Uterus (tissue), 3 donors: ENCODE measurements at regions not wholly inside any gene's neighbourhood (a gene's known extent, or its start where the extent isn't known, plus 50 kb on each side); places are given as distances from the start of the nearest gene placed in this dataset.

ENCODE experiments used
- DNase-seq, 2 donors: peaks; one replicate each; pipeline ENCODE4 v3.0.0-alpha.2; 2019 to 2020
- H3K27ac ChIP-seq, 2 donors: fragments of 200-600 bp; sonication (generic); 1 replicate in 1 of 2; 2 replicates in 1 of 2; pipeline ENCODE4 v1.5.1; 2016 to 2018
- H3K27me3 ChIP-seq, 2 donors: fragments of 200-600 bp; sonication (generic); one replicate each; pipeline ENCODE4 v1.5.1; 2018 to 2019; ENCODE audit warnings: control low read depth in 1 of 2
- H3K36me3 ChIP-seq, 2 donors: fragments of 200-600 bp; sonication (generic); one replicate each; pipeline ENCODE4 v1.5.1; 2019; ENCODE audit warnings: control low read depth in 1 of 2
- H3K4me1 ChIP-seq, 2 donors: fragments of 200-600 bp; sonication (generic); one replicate each; pipeline ENCODE4 v1.5.1; 2018 to 2019; ENCODE audit warnings: control low read depth in 1 of 2
- H3K4me3 ChIP-seq, 2 donors: fragments of 200-600 bp; sonication (generic); 1 replicate in 1 of 2; 2 replicates in 1 of 2; pipeline ENCODE4 v1.5.1; 2018 to 2019; ENCODE audit warnings: mild to moderate bottlenecking in 1 of 2
- H3K9me3 ChIP-seq, 2 donors: fragments of 200-600 bp; sonication (generic); one replicate each; pipeline ENCODE4 v1.5.1; 2019; ENCODE audit warnings: control low read depth in 1 of 2
- POLR2A ChIP-seq, 2 donors: fragments of 450-650 bp; IDR thresholded peaks; one replicate each; pipeline ENCODE4 v1.6.1; 2016; ENCODE audit warnings: antibody characterized with exemption in 2 of 2, mild to moderate bottlenecking in 1 of 2, moderate library complexity in 1 of 2
- intact Hi-C: fragments of 100-400 bp; cut with DNase I; formaldehyde crosslinking; loops from one replicate; pipeline ENCODE4 v1.15.1; 2023; ENCODE audit warnings: low total_unique reads
- TF ChIP-seq, protein P1 (sequence below), 4 experiments: fragments of 200-600 bp in 2 of 4; fragments of 450-650 bp in 2 of 4; sonication (generic) in 2 of 4; IDR thresholded peaks; one replicate each; pipeline ENCODE4 v1.5.1; 2016 to 2019; ENCODE audit warnings: antibody characterized with exemption in 4 of 4, mild to moderate bottlenecking in 2 of 4, moderate library complexity in 1 of 4
- donor health status: DM: yes; HTN: yes; CAD: no.

DNA sequence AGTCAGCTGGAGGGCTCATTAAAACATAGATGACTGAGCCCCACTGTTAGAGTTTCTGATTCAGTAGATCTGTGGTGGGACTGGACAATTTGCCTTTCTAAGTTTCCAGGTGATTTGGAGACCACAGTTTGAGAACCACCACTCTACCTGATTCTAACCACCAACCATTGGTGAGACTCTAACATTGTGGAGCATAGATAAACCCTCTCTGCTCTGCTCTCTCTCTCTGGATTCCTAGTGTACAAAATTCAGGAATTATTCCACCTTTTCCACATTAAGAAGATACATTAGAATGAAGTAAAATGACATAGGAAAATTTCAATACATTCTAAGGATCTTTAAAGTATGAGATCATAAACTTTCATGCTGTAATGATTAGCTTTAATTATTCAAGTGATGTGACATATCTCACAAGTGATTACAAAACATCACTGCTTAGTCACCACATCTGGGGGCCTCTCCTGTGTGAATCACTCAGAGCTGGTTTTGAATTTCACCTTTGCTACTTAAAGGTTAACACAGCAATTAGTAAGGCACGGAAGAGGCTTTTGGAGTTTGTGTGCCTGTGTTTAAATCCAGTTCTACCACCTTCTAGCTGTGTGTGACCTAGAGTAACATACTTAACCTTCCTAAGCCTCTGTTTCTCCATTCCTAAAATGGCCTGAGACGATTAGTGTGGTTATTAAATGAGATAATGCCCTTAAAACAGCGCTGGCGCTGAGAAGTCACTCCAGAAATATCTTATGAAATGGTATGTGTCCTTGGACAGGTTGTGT lies 78.5 kb upstream of the NBEA start:
- no peak for DNase-seq
- no peaks in the 10 kb centered on the region for H3K36me3 ChIP-seq
- TF ChIP-seq, protein P1, sequence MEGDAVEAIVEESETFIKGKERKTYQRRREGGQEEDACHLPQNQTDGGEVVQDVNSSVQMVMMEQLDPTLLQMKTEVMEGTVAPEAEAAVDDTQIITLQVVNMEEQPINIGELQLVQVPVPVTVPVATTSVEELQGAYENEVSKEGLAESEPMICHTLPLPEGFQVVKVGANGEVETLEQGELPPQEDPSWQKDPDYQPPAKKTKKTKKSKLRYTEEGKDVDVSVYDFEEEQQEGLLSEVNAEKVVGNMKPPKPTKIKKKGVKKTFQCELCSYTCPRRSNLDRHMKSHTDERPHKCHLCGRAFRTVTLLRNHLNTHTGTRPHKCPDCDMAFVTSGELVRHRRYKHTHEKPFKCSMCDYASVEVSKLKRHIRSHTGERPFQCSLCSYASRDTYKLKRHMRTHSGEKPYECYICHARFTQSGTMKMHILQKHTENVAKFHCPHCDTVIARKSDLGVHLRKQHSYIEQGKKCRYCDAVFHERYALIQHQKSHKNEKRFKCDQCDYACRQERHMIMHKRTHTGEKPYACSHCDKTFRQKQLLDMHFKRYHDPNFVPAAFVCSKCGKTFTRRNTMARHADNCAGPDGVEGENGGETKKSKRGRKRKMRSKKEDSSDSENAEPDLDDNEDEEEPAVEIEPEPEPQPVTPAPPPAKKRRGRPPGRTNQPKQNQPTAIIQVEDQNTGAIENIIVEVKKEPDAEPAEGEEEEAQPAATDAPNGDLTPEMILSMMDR (IDR thresholded peaks at IDR 0.05), result no peak
- TF ChIP-seq POLR2A (IDR thresholded peaks at IDR 0.05), result no peak
- intact Hi-C loops, result no loop called here
- no peaks in the 10 kb centered on the region for H3K9me3 ChIP-seq
- no peaks in the 10 kb centered on the region for H3K27me3 ChIP-seq
- no peak overlapping the region for H3K4me3 ChIP-seq
- no peak overlapping the region for H3K27ac ChIP-seq
- no peaks in the 10 kb centered on the region for H3K4me1 ChIP-seq

DNA sequence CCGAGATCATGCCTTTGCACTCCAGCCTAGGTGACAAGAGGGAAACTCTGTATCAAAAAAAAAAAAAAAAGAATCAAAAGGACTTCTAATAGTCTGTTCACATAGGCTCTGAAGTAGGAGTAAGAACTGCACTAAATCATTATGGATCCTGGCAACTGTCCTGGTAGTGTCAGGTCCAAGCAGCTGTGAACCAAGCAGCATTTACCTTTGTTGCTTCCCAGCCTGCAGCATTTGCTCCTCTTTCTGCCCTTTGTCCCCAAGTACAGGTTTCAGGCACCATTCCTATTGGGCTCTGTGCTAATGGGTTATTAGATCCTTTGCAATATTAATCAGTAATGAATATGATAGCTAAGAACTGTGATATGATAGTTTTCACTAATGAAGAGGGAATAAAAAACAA lies 77.4 kb upstream of the NBEA start:
- intact Hi-C loops, result no loop called here
- Histone ChIP-seq H3K4me3 (no peak overlapping the region), H3K27ac (no peak overlapping the region), H3K4me1 (no peaks in the 10 kb centered on the region), H3K27me3 (no peaks in the 10 kb centered on the region), H3K36me3 (no peaks in the 10 kb centered on the region), H3K9me3 (no peaks in the 10 kb centered on the region)
- DNase-seq, result peak; percentile 16 to 21
- TF ChIP-seq POLR2A (IDR thresholded peaks at IDR 0.05), result no peak
- TF ChIP-seq, protein P1 (IDR thresholded peaks at IDR 0.05), result no peak

DNA sequence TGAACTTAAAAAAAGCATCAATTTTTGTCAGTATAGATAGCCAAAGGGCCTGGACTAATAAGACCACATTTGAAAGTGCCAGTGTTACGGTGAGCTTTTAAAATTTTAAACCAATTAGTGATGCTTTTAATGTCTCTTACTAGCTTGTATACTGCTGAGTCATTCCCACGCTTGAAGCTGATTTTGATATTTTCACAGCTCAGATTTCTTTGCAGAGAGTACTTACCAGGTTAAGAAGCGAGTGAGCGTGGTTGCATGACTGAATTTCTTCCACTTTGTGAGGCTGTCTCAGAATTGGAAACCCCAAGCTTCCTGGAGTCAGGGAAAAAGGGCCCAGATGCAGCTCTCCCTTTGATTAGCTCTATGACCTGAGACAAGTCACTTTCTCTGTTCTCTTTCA lies 74.5 kb upstream of the NBEA start:
- Histone ChIP-seq H3K4me1 (no peaks in the 10 kb centered on the region), H3K27me3 (no peaks in the 10 kb centered on the region), H3K36me3 (no peaks in the 10 kb centered on the region), H3K27ac (no peak overlapping the region), H3K4me3 (no peak overlapping the region), H3K9me3 (no peaks in the 10 kb centered on the region)
- DNase-seq, result no peak
- intact Hi-C loops, result no loop called here
- TF ChIP-seq POLR2A (IDR thresholded peaks at IDR 0.05), result no peak
- TF ChIP-seq, protein P1 (IDR thresholded peaks at IDR 0.05), result no peak

DNA sequence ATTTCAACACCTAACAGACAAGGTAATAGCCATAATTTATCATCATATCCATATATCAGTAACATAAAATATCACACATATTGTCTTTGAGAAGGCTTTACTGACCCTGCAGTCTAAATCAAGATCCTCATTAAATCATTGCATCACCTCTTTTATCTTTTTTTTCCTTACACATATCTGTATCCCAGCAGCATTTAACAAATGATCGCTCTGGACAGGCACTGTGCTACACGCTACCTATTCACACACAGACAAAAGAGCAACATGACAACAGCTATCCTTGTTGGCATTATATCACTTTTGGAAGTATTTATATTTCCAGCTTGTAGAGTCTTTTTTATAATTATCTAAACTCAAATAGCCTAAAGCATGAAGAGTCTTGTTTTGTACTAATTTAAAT lies 73.3 kb upstream of the NBEA start:
- no peaks in the 10 kb centered on the region for H3K9me3 ChIP-seq
- intact Hi-C loops, result no loop called here
- H3K27ac ChIP-seq, result no peak overlapping the region
- no peaks in the 10 kb centered on the region for H3K36me3 ChIP-seq
- H3K4me1 ChIP-seq, result no peaks in the 10 kb centered on the region
- DNase-seq, result no peak
- no peaks in the 10 kb centered on the region for H3K27me3 ChIP-seq
- no peak for TF ChIP-seq POLR2A (IDR thresholded peaks at IDR 0.05)
- TF ChIP-seq, protein P1 (IDR thresholded peaks at IDR 0.05), result no peak
- H3K4me3 ChIP-seq, result no peak overlapping the region

DNA sequence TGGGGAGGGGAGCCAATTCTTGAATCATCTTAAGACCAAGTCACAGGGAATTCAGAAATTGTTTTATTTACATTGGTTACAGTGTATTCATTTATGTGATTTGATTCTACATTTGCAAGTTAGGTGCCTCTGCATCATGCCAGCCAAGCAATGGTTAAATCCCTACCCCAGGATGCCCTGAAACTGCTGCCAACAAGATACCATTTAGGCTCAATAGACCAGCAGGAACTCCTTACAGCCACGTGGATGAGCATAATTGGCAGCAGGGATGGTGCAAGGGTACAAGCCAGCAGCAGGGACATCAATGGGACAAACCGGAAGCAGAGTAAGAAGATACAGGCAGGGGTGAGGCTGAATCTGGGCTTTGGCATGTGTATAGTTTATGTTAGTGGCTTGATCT lies 72.4 kb upstream of the NBEA start:
- intact Hi-C loops, result no loop called here
- TF ChIP-seq, protein P1 (IDR thresholded peaks at IDR 0.05), result no peak
- no peak for TF ChIP-seq POLR2A (IDR thresholded peaks at IDR 0.05)
- no peaks in the 10 kb centered on the region for H3K36me3 ChIP-seq
- no peak for DNase-seq
- no peaks in the 10 kb centered on the region for H3K27me3 ChIP-seq
- no peak overlapping the region for H3K27ac ChIP-seq
- H3K9me3 ChIP-seq, result no peaks in the 10 kb centered on the region
- no peaks in the 10 kb centered on the region for H3K4me1 ChIP-seq
- no peak overlapping the region for H3K4me3 ChIP-seq
